PC-3 (cell line): ENCODE measurements at regions not wholly inside any gene's neighbourhood (a gene's known extent, or its start where the extent isn't known, plus 50 kb on each side); places are given as distances from the start of the nearest gene placed in this dataset.
A peak's percentile ranks its signal among the peaks of the same experiment; 100 is the strongest.

Experiments used
- ATAC-seq: fragments of 200-7000 bp; cut with Tn5 transposase; 2 replicates; pipeline ENCODE4 v1.9.1; 2020; ENCODE audit warnings: mild to moderate bottlenecking, moderate library complexity
- BruUV-seq: library from RNA; stranded (reverse); fragments of 400-500 nt; replicated peaks from 2 replicates; lab custom pipeline; 2021; lab: Mats Ljungman, UMichigan
- CTCF ChIA-PET: fragments of 300-600 bp; sonication (Branson Sonifier 250); formaldehyde crosslinking; loops from one replicate; lab custom pipeline; 2022; ENCODE audit warnings: antibody characterized with exemption; lab: Charles Lee
- POLR2A ChIA-PET: fragments of 300-600 bp; sonication (Branson Sonifier 250); formaldehyde crosslinking; loops from one replicate; lab custom pipeline; 2022; ENCODE audit warnings: antibody characterized with exemption; ENCODE audit not compliant: unreplicated experiment; lab: Charles Lee
- DNase-seq: peaks from one replicate; pipeline ENCODE4 v3.0.0-alpha.2; 2015
- H2AFZ ChIP-seq: fragments of 300-600 bp; sonication (generic); 2 replicates; pipeline ENCODE4 v1.6.0; 2016; ENCODE audit warnings: antibody characterized with exemption, low read length
- H3F3A ChIP-seq: fragments of 300-600 bp; sonication (generic); one replicate; pipeline ENCODE4 v1.6.0; 2017; ENCODE audit warnings: antibody characterized with exemption, low read length, control low read depth, mild to moderate bottlenecking; ENCODE audit not compliant: unreplicated experiment
- H3K27ac ChIP-seq: fragments of 300-600 bp; sonication (generic); 2 replicates; pipeline ENCODE4 v1.5.1; 2016; ENCODE audit warnings: mild to moderate bottlenecking, low read length
- H3K27me3 ChIP-seq: fragments of 300-600 bp; sonication (generic); 2 replicates; pipeline ENCODE4 v1.6.1; 2016; ENCODE audit warnings: low read length, mixed read lengths
- H3K36me3 ChIP-seq: fragments of 300-600 bp; sonication (generic); 2 replicates; pipeline ENCODE4 v1.6.1; 2016; ENCODE audit warnings: low read depth, mixed run types, low read length, mixed read lengths
- H3K4me1 ChIP-seq: fragments of 300-600 bp; sonication (generic); 2 replicates; pipeline ENCODE4 v1.5.1; 2016; ENCODE audit warnings: low read length; ENCODE audit not compliant: insufficient read depth
- H3K4me2 ChIP-seq: fragments of 300-600 bp; sonication (generic); 2 replicates; pipeline ENCODE4 v1.6.0; 2016; ENCODE audit warnings: low read length
- H3K4me3 ChIP-seq: fragments of 300-600 bp; sonication (generic); 2 replicates; pipeline ENCODE4 v1.5.1; 2016; ENCODE audit warnings: mild to moderate bottlenecking, low read length, mixed read lengths
- H3K79me2 ChIP-seq: fragments of 300-600 bp; sonication (generic); 2 replicates; pipeline ENCODE4 v1.6.1; 2017; ENCODE audit warnings: low read length, mixed read lengths
- H3K9ac ChIP-seq: fragments of 300-600 bp; sonication (generic); 2 replicates; pipeline ENCODE4 v1.6.0; 2016; ENCODE audit warnings: mild to moderate bottlenecking, low read length
- H3K9me2 ChIP-seq: fragments of 300-600 bp; sonication (generic); replicated peaks from 2 replicates; pipeline ENCODE4 v1.6.1; 2016; ENCODE audit warnings: mixed run types, low read length, mixed read lengths
- H3K9me3 ChIP-seq: fragments of 300-600 bp; sonication (generic); 2 replicates; pipeline ENCODE4 v1.6.1; 2016; ENCODE audit warnings: low read length, mixed read lengths
- H4K20me1 ChIP-seq: fragments of 300-600 bp; sonication (generic); 2 replicates; pipeline ENCODE4 v1.6.1; 2016; ENCODE audit warnings: low read length, mixed read lengths
- CTCF ChIP-seq: fragments of 300-600 bp; sonication (generic); conservative IDR thresholded peaks from 2 replicates; pipeline ENCODE4 v1.5.1; 2017; ENCODE audit warnings: antibody characterized with exemption, low read depth, mild to moderate bottlenecking, low read length
- EZH2 ChIP-seq: fragments of 300-600 bp; sonication (generic); IDR thresholded peaks from one replicate; pipeline ENCODE4 v1.6.1; 2017; ENCODE audit warnings: antibody characterized with exemption, mild to moderate bottlenecking, low read length; ENCODE audit not compliant: unreplicated experiment
- EZH2phosphoT487 ChIP-seq: fragments of 300-600 bp; sonication (generic); IDR thresholded peaks from 2 replicates; pipeline ENCODE4 v1.6.1; 2018; ENCODE audit warnings: mild to moderate bottlenecking, antibody characterized with exemption, low read length, borderline replicate concordance
- intact Hi-C: fragments of 100-400 bp; cut with micrococcal nuclease; formaldehyde crosslinking; loops from 2 replicates; pipeline ENCODE4 v1.9.0; 2023

GRCh38 chr5:155144956-155145355, 131.4 kb downstream of the KIF4B start:
- Histone ChIP-seq H3K36me3 (no peaks in the 10 kb centered on the region), H3K27me3 (0 out of 2 replicates have a peak, but pooled peaks cover 3% of the 10 kb centered on the region), H3K4me3 (no peak overlapping the region), H4K20me1 (no peaks in the 10 kb centered on the region), H3K79me2 (no peaks in the 10 kb centered on the region), H3F3A (no peaks in the 10 kb centered on the region), H2AFZ (no peak overlapping the region), H3K9me2 (no peaks in the 10 kb centered on the region), H3K4me2 (no peak overlapping the region), H3K4me1 (no peaks in the 10 kb centered on the region), H3K9me3 (no peaks in the 10 kb centered on the region), H3K27ac (no peak overlapping the region), H3K9ac (no peak overlapping the region)
- CTCF ChIA-PET = no interaction called here
- no TSS peak for BruUV-seq
- POLR2A ChIA-PET = no interaction called here
- ATAC-seq (no peak), DNase-seq (no peak)
- no peak for TF ChIP-seq EZH2
- TF ChIP-seq EZH2phosphoT487 = no peak
- no peak for TF ChIP-seq CTCF
- intact Hi-C loops = loop anchor here (5.0 kb wide), 1 partner anchor 173 kb away; no protein-coding TSS in a partner anchor

GRCh38 chr5:155147222-155147621, 133.7 kb downstream of the KIF4B start:
- intact Hi-C loops = loop anchor here (5.0 kb wide), 1 partner anchor 175 kb away; no protein-coding TSS in a partner anchor
- no peaks in the 10 kb centered on the region for H3K9me3 ChIP-seq
- H3K36me3 ChIP-seq = no peaks in the 10 kb centered on the region
- H3K79me2 ChIP-seq = no peaks in the 10 kb centered on the region
- H3K9me2 ChIP-seq = no peaks in the 10 kb centered on the region
- no TSS peak for BruUV-seq
- no peak overlapping the region for H3K4me3 ChIP-seq
- CTCF ChIA-PET = no interaction called here
- H3K9ac ChIP-seq = no peak overlapping the region
- POLR2A ChIA-PET = no interaction called here
- H3K27ac ChIP-seq = no peak overlapping the region
- ATAC-seq = no peak
- H3K4me2 ChIP-seq = no peak overlapping the region
- no peak for TF ChIP-seq EZH2phosphoT487
- TF ChIP-seq EZH2 = no peak
- peak; percentile 47 for TF ChIP-seq CTCF
- no peak overlapping the region for H2AFZ ChIP-seq
- DNase-seq = peak; percentile 7
- no peaks in the 10 kb centered on the region for H3F3A ChIP-seq
- H4K20me1 ChIP-seq = no peaks in the 10 kb centered on the region
- H3K4me1 ChIP-seq = no peaks in the 10 kb centered on the region
- H3K27me3 ChIP-seq = 0 out of 2 replicates have a peak, but pooled peaks cover 3% of the 10 kb centered on the region

- no peak overlapping the region for H3K27ac ChIP-seq
Measured at GRCh38 chr5:155148694-155149093, 135.1 kb downstream of the KIF4B start.

More at GRCh38 chr5:155148694-155149093, 135.1 kb downstream of the KIF4B start:
- no peaks in the 10 kb centered on the region for H4K20me1 ChIP-seq
- H3K9ac ChIP-seq = no peak overlapping the region
- H3K4me1 ChIP-seq = no peaks in the 10 kb centered on the region
- H3K9me3 ChIP-seq = no peaks in the 10 kb centered on the region
- H3K4me3 ChIP-seq = no peak overlapping the region
- H3K79me2 ChIP-seq = no peaks in the 10 kb centered on the region
- no peaks in the 10 kb centered on the region for H3K9me2 ChIP-seq
- ATAC-seq (no peak), DNase-seq (no peak)
- no peaks in the 10 kb centered on the region for H3F3A ChIP-seq
- TF ChIP-seq CTCF = no peak
- no peak for TF ChIP-seq EZH2
- no peak for TF ChIP-seq EZH2phosphoT487
- H3K36me3 ChIP-seq = no peaks in the 10 kb centered on the region
- 0 out of 2 replicates have a peak, but pooled peaks cover 3% of the 10 kb centered on the region for H3K27me3 ChIP-seq
- H3K4me2 ChIP-seq = no peak overlapping the region
- ChIA-PET CTCF (no interaction called here), POLR2A (no interaction called here)
- no peak overlapping the region for H2AFZ ChIP-seq
- intact Hi-C loops = loop anchor here (5.0 kb wide), 1 partner anchor 176 kb away; no protein-coding TSS in a partner anchor
- no TSS peak for BruUV-seq
